ENCODE measurements at regions not wholly inside any gene's neighbourhood (a gene's known extent, or its start where the extent isn't known, plus 50 kb on each side); places are given as distances from the start of the nearest gene placed in this dataset.
"Not testable (repeated sequence)": the region's sequence is repeated elsewhere in the genome, so short reads cannot be mapped to it uniquely, and the experiment has no call there.

GRCh38 chr7:119065966-119066365 is 841.5 kb downstream of the ANKRD7 start:
- no peak for DNase-seq (ENCODE audit: extremely low spot score)
- CTCF ChIA-PET, result no interaction called here
- TF ChIP-seq PKNOX1 (IDR thresholded peaks at IDR 0.05), result no peak
- no peak for TF ChIP-seq NFRKB (IDR thresholded peaks at IDR 0.05)
- no peak for TF ChIP-seq BHLHE40 (IDR thresholded peaks at IDR 0.05; ENCODE audit: borderline replicate concordance)
- POLR2A ChIA-PET, result no interaction called here

DNA sequence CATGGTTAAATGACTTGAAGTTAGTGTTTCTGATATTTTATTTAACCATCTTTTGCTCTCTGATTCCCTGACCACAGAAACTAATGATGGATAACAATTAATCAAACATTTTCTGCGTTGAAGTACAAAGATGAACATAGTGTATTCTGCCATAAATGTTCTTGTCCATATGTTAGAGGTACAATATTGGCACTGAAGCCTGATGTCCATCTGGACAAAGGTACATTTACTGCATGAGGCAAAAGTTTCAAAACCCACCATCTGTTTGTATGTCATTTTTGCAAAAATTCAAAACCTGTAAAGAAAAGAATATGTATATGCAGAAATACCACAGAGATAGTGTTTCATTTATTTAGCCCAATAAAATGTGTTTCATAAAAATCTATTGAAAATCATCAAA is 861.5 kb downstream of the ANKRD7 start:
- ChIA-PET POLR2A (no interaction called here), CTCF (no interaction called here)
- no peak for TF ChIP-seq SP1 (IDR thresholded peaks at IDR 0.05)
- no peak for TF ChIP-seq BHLHE40 (IDR thresholded peaks at IDR 0.05; ENCODE audit: borderline replicate concordance)
- TF ChIP-seq ARNT (IDR thresholded peaks at IDR 0.05), result no peak
- no peak for TF ChIP-seq ZNF384 (IDR thresholded peaks at IDR 0.05)
- TF ChIP-seq FOXA1 (IDR thresholded peaks at IDR 0.05), result no peak
- TF ChIP-seq ELF4 (IDR thresholded peaks at IDR 0.05), result no peak
- TF ChIP-seq CTBP1 (IDR thresholded peaks at IDR 0.05; ENCODE audit: borderline replicate concordance), result no peak
- no peak for TF ChIP-seq TARDBP (IDR thresholded peaks at IDR 0.05)
- TF ChIP-seq SUZ12 (IDR thresholded peaks at IDR 0.05), result no peak
- TF ChIP-seq FOXK2 (IDR thresholded peaks at IDR 0.05), result no peak
- no peak for TF ChIP-seq NFRKB (IDR thresholded peaks at IDR 0.05)
- no peak for TF ChIP-seq L3MBTL2 (conservative IDR thresholded peaks at IDR 0.05)
- no peak for TF ChIP-seq PKNOX1 (IDR thresholded peaks at IDR 0.05)
- TF ChIP-seq HDGF (IDR thresholded peaks at IDR 0.05; ENCODE audit: borderline replicate concordance), result no peak
- DNase-seq (ENCODE audit: extremely low spot score), result no peak

DNA sequence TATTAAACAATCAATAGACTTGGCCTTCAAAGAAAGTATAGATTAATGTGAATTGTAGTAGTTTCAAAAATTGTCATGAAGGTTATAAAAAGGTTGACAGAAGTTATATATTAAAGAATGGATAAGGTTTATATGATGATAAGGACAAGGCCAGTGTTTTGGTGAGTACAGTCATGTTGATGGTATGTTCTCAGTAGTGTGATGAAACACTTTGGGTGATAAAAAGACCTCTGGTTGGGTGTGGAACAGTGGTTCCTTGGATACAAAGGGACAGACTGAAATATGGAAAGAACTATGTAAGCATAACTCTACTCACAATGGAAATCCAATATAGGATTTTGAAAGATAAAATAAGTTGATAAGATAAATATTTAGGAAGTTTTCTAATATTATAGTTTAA is 866.3 kb downstream of the ANKRD7 start:
- CTCF ChIA-PET, result no interaction called here

GRCh38 chr7:119096683-119097082 is 872.2 kb downstream of the ANKRD7 start:
- TF ChIP-seq ELF4 (IDR thresholded peaks at IDR 0.05), result no peak
- TF ChIP-seq HDGF (IDR thresholded peaks at IDR 0.05; ENCODE audit: borderline replicate concordance), result no peak
- no peak for TF ChIP-seq L3MBTL2 (conservative IDR thresholded peaks at IDR 0.05)
- TF ChIP-seq PKNOX1 (IDR thresholded peaks at IDR 0.05), result no peak
- TF ChIP-seq BHLHE40 (IDR thresholded peaks at IDR 0.05; ENCODE audit: borderline replicate concordance), result no peak
- TF ChIP-seq LEF1 (IDR thresholded peaks at IDR 0.05; ENCODE audit: borderline replicate concordance), result no peak
- TF ChIP-seq ZNF384 (IDR thresholded peaks at IDR 0.05), result no peak
- ChIA-PET CTCF (no interaction called here), POLR2A (no interaction called here)
- no peak for DNase-seq (ENCODE audit: extremely low spot score)

More for the DNA sequence above, 866.3 kb downstream of the ANKRD7 start:
- POLR2A ChIA-PET, result no interaction called here
- no peak for TF ChIP-seq FOXA1 (IDR thresholded peaks at IDR 0.05)
- DNase-seq (ENCODE audit: extremely low spot score), result no peak

DNA sequence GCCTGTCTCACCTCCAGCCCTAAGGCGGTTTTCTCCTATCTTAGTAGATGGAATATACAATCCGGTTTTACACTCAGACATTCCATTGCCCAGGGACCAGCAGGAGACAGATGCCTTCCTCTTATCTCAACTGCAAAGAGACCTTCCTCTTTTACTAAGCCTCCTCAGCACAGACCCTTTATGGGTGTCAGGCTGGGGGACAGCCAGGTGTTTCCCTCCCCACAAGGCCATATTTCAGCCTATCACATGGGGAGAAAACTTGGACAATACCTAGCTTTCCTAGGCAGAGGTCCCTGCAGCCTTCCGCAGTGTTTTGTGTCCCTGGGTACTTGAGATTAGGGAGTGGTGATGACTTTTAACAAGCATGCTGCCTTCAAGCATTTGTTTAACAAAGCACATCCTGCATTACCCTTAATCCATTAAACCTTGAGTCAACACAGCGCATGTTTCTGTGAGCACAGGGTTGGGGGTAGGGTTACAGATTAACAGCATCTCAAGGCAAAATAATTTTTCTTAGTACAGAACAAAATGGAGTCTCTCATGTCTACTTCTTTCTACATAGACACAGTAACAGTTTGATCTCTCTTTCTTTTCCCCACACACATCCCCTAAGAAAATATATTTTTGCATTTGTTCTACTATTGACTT is 876.2 kb downstream of the ANKRD7 start:
- POLR2A ChIA-PET; CTCF ChIA-PET; DNase-seq (ENCODE audit: extremely low spot score): not testable (repeated sequence)
- TF ChIP-seq FOXA1 (IDR thresholded peaks at IDR 0.05), result 0 out of 2 replicates have a peak, but pooled peaks have one; percentile 22

DNA sequence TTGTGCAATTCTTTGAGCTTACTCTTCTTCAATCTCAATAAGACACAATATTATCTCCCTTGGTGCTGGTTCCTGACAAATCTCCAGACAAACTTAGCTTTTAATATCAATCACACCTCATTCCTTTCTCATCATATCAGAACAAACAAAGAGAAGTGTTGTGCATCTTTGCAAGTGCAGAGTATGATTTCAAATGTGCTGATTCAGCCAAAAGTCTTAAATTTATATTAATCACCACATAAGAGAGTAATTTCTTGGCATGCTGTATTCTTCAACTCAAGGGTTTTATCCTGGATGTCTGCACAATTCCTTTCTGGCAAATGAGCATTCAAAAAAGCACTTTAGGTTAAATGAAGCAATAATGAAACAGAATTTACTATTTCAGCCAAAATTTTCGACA is 877.8 kb downstream of the ANKRD7 start:
- POLR2A ChIA-PET, result no interaction called here

GRCh38 chr7:119105381-119105780 is 880.9 kb downstream of the ANKRD7 start:
- no peak for DNase-seq (ENCODE audit: extremely low spot score)
- POLR2A ChIA-PET, result no interaction called here
- CTCF ChIA-PET, result no interaction called here
- TF ChIP-seq ARNT (IDR thresholded peaks at IDR 0.05) (no peak), L3MBTL2 (conservative IDR thresholded peaks at IDR 0.05) (no peak), SP1 (IDR thresholded peaks at IDR 0.05) (no peak), NFRKB (IDR thresholded peaks at IDR 0.05) (no peak), PKNOX1 (IDR thresholded peaks at IDR 0.05) (no peak), FOXM1 (IDR thresholded peaks at IDR 0.05; ENCODE audit: borderline replicate concordance) (no peak), FOXA1 (IDR thresholded peaks at IDR 0.05) (no peak), ZNF384 (IDR thresholded peaks at IDR 0.05) (no peak), BHLHE40 (IDR thresholded peaks at IDR 0.05; ENCODE audit: borderline replicate concordance) (no peak), SUZ12 (IDR thresholded peaks at IDR 0.05) (no peak), FOXK2 (IDR thresholded peaks at IDR 0.05) (no peak), TARDBP (IDR thresholded peaks at IDR 0.05) (no peak), HDGF (IDR thresholded peaks at IDR 0.05; ENCODE audit: borderline replicate concordance) (no peak), CTBP1 (IDR thresholded peaks at IDR 0.05; ENCODE audit: borderline replicate concordance) (no peak), ELF4 (IDR thresholded peaks at IDR 0.05) (no peak), LEF1 (IDR thresholded peaks at IDR 0.05; ENCODE audit: borderline replicate concordance) (no peak)

More for the DNA sequence above, 877.8 kb downstream of the ANKRD7 start:
- CTCF ChIA-PET, result no interaction called here
- DNase-seq (ENCODE audit: extremely low spot score), result no peak
- TF ChIP-seq TARDBP (IDR thresholded peaks at IDR 0.05) (no peak), FOXM1 (IDR thresholded peaks at IDR 0.05; ENCODE audit: borderline replicate concordance) (no peak)
